ENCODE measurements at regions not wholly inside any gene's neighbourhood (a gene's known extent, or its start where the extent isn't known, plus 50 kb on each side); places are given as distances from the start of the nearest gene placed in this dataset.

- Histone ChIP-seq H3K27me3 (ENCODE audit: control insufficient read depth, insufficient read depth, low read length) (no peaks in the 10 kb centered on the region), H3K4me1 (ENCODE audit: control insufficient read depth, insufficient read depth, low read length) (no peaks in the 10 kb centered on the region), H3K27ac (ENCODE audit: low read depth, low read length) (no peak overlapping the region), H3K4me3 (ENCODE audit: low read length) (no peak overlapping the region), H3K9ac (ENCODE audit: low read length) (no peak overlapping the region), H3K36me3 (ENCODE audit: control insufficient read depth, insufficient read depth, low read length) (no peaks in the 10 kb centered on the region)
Observed at GRCh38 chr11:36931139-36931538, 333.1 kb upstream of the RAG2 start.

GRCh38 chr11:36930256-36930655, 332.2 kb upstream of the RAG2 start:
- no peaks in the 10 kb centered on the region for H3K27me3 ChIP-seq (ENCODE audit: control insufficient read depth, insufficient read depth, low read length)
- H3K4me3 ChIP-seq (ENCODE audit: low read length) = no peak overlapping the region
- no peaks in the 10 kb centered on the region for H3K36me3 ChIP-seq (ENCODE audit: control insufficient read depth, insufficient read depth, low read length)
- H3K27ac ChIP-seq (ENCODE audit: low read depth, low read length) = no peak overlapping the region
- H3K4me1 ChIP-seq (ENCODE audit: control insufficient read depth, insufficient read depth, low read length) = no peaks in the 10 kb centered on the region
- no peak overlapping the region for H3K9ac ChIP-seq (ENCODE audit: low read length)

GRCh38 chr11:36929401-36929800, 331.4 kb upstream of the RAG2 start:
- Histone ChIP-seq H3K9ac (ENCODE audit: low read length) (no peak overlapping the region), H3K36me3 (ENCODE audit: control insufficient read depth, insufficient read depth, low read length) (no peaks in the 10 kb centered on the region), H3K4me1 (ENCODE audit: control insufficient read depth, insufficient read depth, low read length) (no peaks in the 10 kb centered on the region), H3K4me3 (ENCODE audit: low read length) (no peak overlapping the region), H3K27me3 (ENCODE audit: control insufficient read depth, insufficient read depth, low read length) (no peaks in the 10 kb centered on the region), H3K27ac (ENCODE audit: low read depth, low read length) (no peak overlapping the region)

GRCh38 chr11:36928621-36929020, 330.6 kb upstream of the RAG2 start:
- no peaks in the 10 kb centered on the region for H3K27me3 ChIP-seq (ENCODE audit: control insufficient read depth, insufficient read depth, low read length)
- no peaks in the 10 kb centered on the region for H3K4me1 ChIP-seq (ENCODE audit: control insufficient read depth, insufficient read depth, low read length)
- H3K27ac ChIP-seq (ENCODE audit: low read depth, low read length) = no peak overlapping the region
- H3K36me3 ChIP-seq (ENCODE audit: control insufficient read depth, insufficient read depth, low read length) = no peaks in the 10 kb centered on the region
- H3K4me3 ChIP-seq (ENCODE audit: low read length) = no peak overlapping the region
- H3K9ac ChIP-seq (ENCODE audit: low read length) = no peak overlapping the region

GRCh38 chr11:36899800-36900199, 301.8 kb upstream of the RAG2 start:
- no peaks in the 10 kb centered on the region for H3K36me3 ChIP-seq (ENCODE audit: control insufficient read depth, insufficient read depth, low read length)

GRCh38 chr11:36890841-36891240, 292.8 kb upstream of the RAG2 start:
- H3K27ac ChIP-seq (ENCODE audit: low read depth, low read length) = no peak overlapping the region
- no peak overlapping the region for H3K9ac ChIP-seq (ENCODE audit: low read length)
- H3K4me1 ChIP-seq (ENCODE audit: control insufficient read depth, insufficient read depth, low read length) = no peaks in the 10 kb centered on the region
- no peak overlapping the region for H3K4me3 ChIP-seq (ENCODE audit: low read length)
- no peaks in the 10 kb centered on the region for H3K27me3 ChIP-seq (ENCODE audit: control insufficient read depth, insufficient read depth, low read length)
- H3K36me3 ChIP-seq (ENCODE audit: control insufficient read depth, insufficient read depth, low read length) = no peaks in the 10 kb centered on the region

More at GRCh38 chr11:36899800-36900199, 301.8 kb upstream of the RAG2 start:
- H3K27ac ChIP-seq (ENCODE audit: low read depth, low read length) = no peak overlapping the region
- no peaks in the 10 kb centered on the region for H3K4me1 ChIP-seq (ENCODE audit: control insufficient read depth, insufficient read depth, low read length)
- no peaks in the 10 kb centered on the region for H3K27me3 ChIP-seq (ENCODE audit: control insufficient read depth, insufficient read depth, low read length)
- no peak overlapping the region for H3K9ac ChIP-seq (ENCODE audit: low read length)
- no peak overlapping the region for H3K4me3 ChIP-seq (ENCODE audit: low read length)

GRCh38 chr11:36890121-36890679, 292.2 kb upstream of the RAG2 start:
- Histone ChIP-seq H3K4me3 (ENCODE audit: low read length) (no peak overlapping the region), H3K36me3 (ENCODE audit: control insufficient read depth, insufficient read depth, low read length) (no peaks in the 10 kb centered on the region), H3K4me1 (ENCODE audit: control insufficient read depth, insufficient read depth, low read length) (no peaks in the 10 kb centered on the region), H3K27ac (ENCODE audit: low read depth, low read length) (no peak overlapping the region), H3K9ac (ENCODE audit: low read length) (no peak overlapping the region), H3K27me3 (ENCODE audit: control insufficient read depth, insufficient read depth, low read length) (no peaks in the 10 kb centered on the region)

GRCh38 chr11:36885154-36885553, 287.1 kb upstream of the RAG2 start:
- no peak overlapping the region for H3K27ac ChIP-seq (ENCODE audit: low read depth, low read length)
- H3K4me3 ChIP-seq (ENCODE audit: low read length) = no peak overlapping the region
- no peaks in the 10 kb centered on the region for H3K36me3 ChIP-seq (ENCODE audit: control insufficient read depth, insufficient read depth, low read length)
- no peak overlapping the region for H3K9ac ChIP-seq (ENCODE audit: low read length)
- no peaks in the 10 kb centered on the region for H3K27me3 ChIP-seq (ENCODE audit: control insufficient read depth, insufficient read depth, low read length)
- no peaks in the 10 kb centered on the region for H3K4me1 ChIP-seq (ENCODE audit: control insufficient read depth, insufficient read depth, low read length)

GRCh38 chr11:36878737-36879136, 280.7 kb upstream of the RAG2 start:
- H3K4me1 ChIP-seq (ENCODE audit: control insufficient read depth, insufficient read depth, low read length) = no peaks in the 10 kb centered on the region
- no peak overlapping the region for H3K27ac ChIP-seq (ENCODE audit: low read depth, low read length)
- no peak overlapping the region for H3K9ac ChIP-seq (ENCODE audit: low read length)
- no peaks in the 10 kb centered on the region for H3K36me3 ChIP-seq (ENCODE audit: control insufficient read depth, insufficient read depth, low read length)
- H3K4me3 ChIP-seq (ENCODE audit: low read length) = no peak overlapping the region
- H3K27me3 ChIP-seq (ENCODE audit: control insufficient read depth, insufficient read depth, low read length) = no peaks in the 10 kb centered on the region

- Histone ChIP-seq H3K36me3 (ENCODE audit: control insufficient read depth, insufficient read depth, low read length) (no peaks in the 10 kb centered on the region), H3K27ac (ENCODE audit: low read depth, low read length) (no peak overlapping the region)
Observed at GRCh38 chr11:36877149-36877548, 279.1 kb upstream of the RAG2 start.

GRCh38 chr11:36876266-36876665, 278.2 kb upstream of the RAG2 start:
- no peaks in the 10 kb centered on the region for H3K27me3 ChIP-seq (ENCODE audit: control insufficient read depth, insufficient read depth, low read length)
- no peak overlapping the region for H3K27ac ChIP-seq (ENCODE audit: low read depth, low read length)
- H3K36me3 ChIP-seq (ENCODE audit: control insufficient read depth, insufficient read depth, low read length) = no peaks in the 10 kb centered on the region
- H3K4me3 ChIP-seq (ENCODE audit: low read length) = no peak overlapping the region
- H3K9ac ChIP-seq (ENCODE audit: low read length) = no peak overlapping the region
- H3K4me1 ChIP-seq (ENCODE audit: control insufficient read depth, insufficient read depth, low read length) = no peaks in the 10 kb centered on the region

More at GRCh38 chr11:36877149-36877548, 279.1 kb upstream of the RAG2 start:
- Histone ChIP-seq H3K27me3 (ENCODE audit: control insufficient read depth, insufficient read depth, low read length) (no peaks in the 10 kb centered on the region), H3K4me1 (ENCODE audit: control insufficient read depth, insufficient read depth, low read length) (no peaks in the 10 kb centered on the region), H3K9ac (ENCODE audit: low read length) (no peak overlapping the region), H3K4me3 (ENCODE audit: low read length) (no peak overlapping the region)

- Histone ChIP-seq H3K4me3 (ENCODE audit: low read length) (no peak overlapping the region), H3K4me1 (ENCODE audit: control insufficient read depth, insufficient read depth, low read length) (no peaks in the 10 kb centered on the region), H3K27ac (ENCODE audit: low read depth, low read length) (no peak overlapping the region), H3K9ac (ENCODE audit: low read length) (no peak overlapping the region), H3K27me3 (ENCODE audit: control insufficient read depth, insufficient read depth, low read length) (no peaks in the 10 kb centered on the region), H3K36me3 (ENCODE audit: control insufficient read depth, insufficient read depth, low read length) (no peaks in the 10 kb centered on the region)
Observed at GRCh38 chr11:36874291-36874690, 276.3 kb upstream of the RAG2 start.

- Histone ChIP-seq H3K27ac (ENCODE audit: low read depth, low read length) (no peak overlapping the region), H3K36me3 (ENCODE audit: control insufficient read depth, insufficient read depth, low read length) (no peaks in the 10 kb centered on the region), H3K27me3 (ENCODE audit: control insufficient read depth, insufficient read depth, low read length) (no peaks in the 10 kb centered on the region), H3K9ac (ENCODE audit: low read length) (no peak overlapping the region), H3K4me3 (ENCODE audit: low read length) (no peak overlapping the region), H3K4me1 (ENCODE audit: control insufficient read depth, insufficient read depth, low read length) (no peaks in the 10 kb centered on the region)
Observed at GRCh38 chr11:36870361-36870760, 272.3 kb upstream of the RAG2 start.
